HUES48 (cell line): ENCODE measurements at regions not wholly inside any gene's neighbourhood (a gene's known extent, or its start where the extent isn't known, plus 50 kb on each side); places are given as distances from the start of the nearest gene placed in this dataset.

Source experiments
- H3K27ac ChIP-seq: one replicate; pipeline ENCODE4 v1.7.0; 2013; ENCODE audit warnings: low read depth, low read length, inconsistent platforms
- H3K27me3 ChIP-seq: 2 replicates; pipeline ENCODE4 v1.6.1; 2013; ENCODE audit warnings: mild to moderate bottlenecking, low read length; ENCODE audit not compliant: control insufficient read depth, insufficient read depth
- H3K36me3 ChIP-seq: 2 replicates; pipeline ENCODE4 v1.6.1; 2013; ENCODE audit warnings: low read length; ENCODE audit not compliant: control insufficient read depth, insufficient read depth
- H3K4me1 ChIP-seq: 2 replicates; pipeline ENCODE4 v1.6.1; 2013; ENCODE audit warnings: mild to moderate bottlenecking, low read length; ENCODE audit not compliant: control insufficient read depth, insufficient read depth
- H3K4me3 ChIP-seq: 2 replicates; pipeline ENCODE4 v1.5.1; 2013; ENCODE audit warnings: mild to moderate bottlenecking, low read depth, low read length
- H3K9ac ChIP-seq: 2 replicates; pipeline ENCODE4 v1.6.1; 2013; ENCODE audit warnings: mild to moderate bottlenecking, low read depth, low read length, moderate library complexity
- H3K9me3 ChIP-seq: 2 replicates; pipeline ENCODE4 v1.6.1; 2013; ENCODE audit warnings: low read length; ENCODE audit not compliant: control insufficient read depth, insufficient read depth

- no peak overlapping the region for H3K9ac ChIP-seq
- H3K36me3 ChIP-seq = no peaks in the 10 kb centered on the region
- H3K27ac ChIP-seq = no peak overlapping the region
- no peaks in the 10 kb centered on the region for H3K27me3 ChIP-seq
- H3K4me3 ChIP-seq = no peak overlapping the region
- H3K9me3 ChIP-seq = no peaks in the 10 kb centered on the region
- H3K4me1 ChIP-seq = 0 out of 2 replicates have a peak, but pooled peaks cover 7% of the 10 kb centered on the region
Measured at GRCh38 chr2:14907014-14907612, 274.6 kb downstream of the LRATD1 start.

- 0 out of 2 replicates have a peak, but pooled peaks cover 4% of the 10 kb centered on the region for H3K4me1 ChIP-seq
- H3K9me3 ChIP-seq = no peaks in the 10 kb centered on the region
- H3K9ac ChIP-seq = no peak overlapping the region
- no peak overlapping the region for H3K4me3 ChIP-seq
- H3K27ac ChIP-seq = no peak overlapping the region
- no peaks in the 10 kb centered on the region for H3K36me3 ChIP-seq
- H3K27me3 ChIP-seq = no peaks in the 10 kb centered on the region
Measured at GRCh38 chr2:14909795-14910194, 277.3 kb downstream of the LRATD1 start.

GRCh38 chr2:14910654-14911053 lies 278.1 kb downstream of the LRATD1 start:
- Histone ChIP-seq H3K4me3 (no peak overlapping the region), H3K9me3 (no peaks in the 10 kb centered on the region), H3K27me3 (no peaks in the 10 kb centered on the region), H3K36me3 (no peaks in the 10 kb centered on the region), H3K27ac (no peak overlapping the region), H3K9ac (no peak overlapping the region), H3K4me1 (0 out of 2 replicates have a peak, but pooled peaks cover 4% of the 10 kb centered on the region)

GRCh38 chr2:14915983-14916382 lies 283.5 kb downstream of the LRATD1 start:
- no peaks in the 10 kb centered on the region for H3K4me1 ChIP-seq

GRCh38 chr2:14923820-14924580 lies 291.5 kb downstream of the LRATD1 start:
- Histone ChIP-seq H3K9ac (no peak overlapping the region), H3K4me3 (no peak overlapping the region), H3K27ac (no peak overlapping the region), H3K9me3 (no peaks in the 10 kb centered on the region), H3K27me3 (no peaks in the 10 kb centered on the region), H3K36me3 (no peaks in the 10 kb centered on the region), H3K4me1 (no peaks in the 10 kb centered on the region)

More at GRCh38 chr2:14915983-14916382, 283.5 kb downstream of the LRATD1 start:
- Histone ChIP-seq H3K4me3 (no peak overlapping the region), H3K27ac (no peak overlapping the region), H3K9ac (no peak overlapping the region), H3K27me3 (no peaks in the 10 kb centered on the region), H3K36me3 (no peaks in the 10 kb centered on the region), H3K9me3 (no peaks in the 10 kb centered on the region)

- H3K9ac ChIP-seq = no peak overlapping the region
- no peaks in the 10 kb centered on the region for H3K9me3 ChIP-seq
- no peaks in the 10 kb centered on the region for H3K27me3 ChIP-seq
- no peaks in the 10 kb centered on the region for H3K36me3 ChIP-seq
- no peaks in the 10 kb centered on the region for H3K4me1 ChIP-seq
- H3K4me3 ChIP-seq = no peak overlapping the region
- no peak overlapping the region for H3K27ac ChIP-seq
Measured at GRCh38 chr2:14925471-14925870, 293.0 kb downstream of the LRATD1 start.

GRCh38 chr2:14927021-14927564 lies 294.6 kb downstream of the LRATD1 start:
- H3K4me3 ChIP-seq = no peak overlapping the region
- H3K9me3 ChIP-seq = no peaks in the 10 kb centered on the region
- no peaks in the 10 kb centered on the region for H3K36me3 ChIP-seq
- H3K27me3 ChIP-seq = no peaks in the 10 kb centered on the region
- no peak overlapping the region for H3K9ac ChIP-seq
- H3K27ac ChIP-seq = no peak overlapping the region
- no peaks in the 10 kb centered on the region for H3K4me1 ChIP-seq

- no peaks in the 10 kb centered on the region for H3K9me3 ChIP-seq
- H3K9ac ChIP-seq = no peak overlapping the region
- H3K27ac ChIP-seq = no peak overlapping the region
- peaks cover 5% of the 10 kb centered on the region; the same call in 1 of the 2 replicates for H3K4me1 ChIP-seq
- H3K27me3 ChIP-seq = no peaks in the 10 kb centered on the region
- no peak overlapping the region for H3K4me3 ChIP-seq
- H3K36me3 ChIP-seq = no peaks in the 10 kb centered on the region
Measured at GRCh38 chr2:14928056-14928455, 295.5 kb downstream of the LRATD1 start.

- no peaks in the 10 kb centered on the region for H3K9me3 ChIP-seq
- H3K36me3 ChIP-seq = no peaks in the 10 kb centered on the region
- H3K9ac ChIP-seq = no peak overlapping the region
- H3K4me1 ChIP-seq = peaks cover 5% of the 10 kb centered on the region; the same call in 1 of the 2 replicates
- H3K4me3 ChIP-seq = no peak overlapping the region
- H3K27me3 ChIP-seq = no peaks in the 10 kb centered on the region
- H3K27ac ChIP-seq = no peak overlapping the region
Measured at GRCh38 chr2:14930441-14930840, 297.9 kb downstream of the LRATD1 start.

GRCh38 chr2:14932285-14932684 lies 299.8 kb downstream of the LRATD1 start:
- no peak overlapping the region for H3K27ac ChIP-seq
- H3K9me3 ChIP-seq = no peaks in the 10 kb centered on the region; the same call in 1 of the 2 replicates
- H3K9ac ChIP-seq = no peak overlapping the region
- no peaks in the 10 kb centered on the region for H3K27me3 ChIP-seq
- H3K4me3 ChIP-seq = no peak overlapping the region
- H3K36me3 ChIP-seq = no peaks in the 10 kb centered on the region
- H3K4me1 ChIP-seq = peaks cover 5% of the 10 kb centered on the region; the same call in 1 of the 2 replicates

- Histone ChIP-seq H3K9me3 (no peaks in the 10 kb centered on the region; the same call in 1 of the 2 replicates), H3K4me1 (peaks cover 5% of the 10 kb centered on the region; the same call in 1 of the 2 replicates), H3K27me3 (no peaks in the 10 kb centered on the region), H3K4me3 (no peak overlapping the region), H3K9ac (no peak overlapping the region), H3K27ac (no peak overlapping the region), H3K36me3 (no peaks in the 10 kb centered on the region)
Measured at GRCh38 chr2:14933753-14934152, 301.2 kb downstream of the LRATD1 start.
